ENCODE measurements at regions not wholly inside any gene's neighbourhood (a gene's known extent, or its start where the extent isn't known, plus 50 kb on each side); places are given as distances from the start of the nearest gene placed in this dataset.

GRCh38 chr1:238406098-238406860, 515.6 kb upstream of the ZP4 start:
- Histone ChIP-seq H2AFZ (ENCODE audit: low read depth, low read length) (no peak overlapping the region), H3K4me3 (ENCODE audit: low read length) (no peak overlapping the region), H3K27me3 (ENCODE audit: insufficient read depth, low read depth, low read length) (no peaks in the 10 kb centered on the region), H3K9me2 (ENCODE audit: insufficient read depth, low read length) (no peaks in the 10 kb centered on the region), H3K79me2 (replicated peaks; ENCODE audit: insufficient read depth, low read length) (no peaks in the 10 kb centered on the region), H3K27ac (ENCODE audit: low read length) (no peak overlapping the region), H3F3A (ENCODE audit: insufficient read depth, low read length, poor library complexity, severe bottlenecking) (no peaks in the 10 kb centered on the region), H3K36me3 (ENCODE audit: insufficient read depth, low read length) (no peaks in the 10 kb centered on the region), H3K9me3 (ENCODE audit: low read length) (no peaks in the 10 kb centered on the region), H3K9ac (ENCODE audit: low read length) (no peak overlapping the region), H4K20me1 (ENCODE audit: insufficient read depth) (no peaks in the 10 kb centered on the region), H3K4me2 (ENCODE audit: low read length) (no peak overlapping the region)
- TF ChIP-seq EZH2 (IDR thresholded peaks at IDR 0.05; ENCODE audit: borderline replicate concordance, insufficient read depth, low read length, poor library complexity, severe bottlenecking): no peak
- TF ChIP-seq POLR2AphosphoS5 (IDR thresholded peaks at IDR 0.05): no peak
- no peak for TF ChIP-seq MXI1 (conservative IDR thresholded peaks at IDR 0.05; ENCODE audit: poor library complexity, severe bottlenecking)
- no peak for TF ChIP-seq RAD21 (conservative IDR thresholded peaks at IDR 0.05)
- TF ChIP-seq TAF1 (IDR thresholded peaks at IDR 0.05; ENCODE audit: low read depth): no peak
- no peak for TF ChIP-seq SMC3 (conservative IDR thresholded peaks at IDR 0.05; ENCODE audit: poor library complexity)
- TF ChIP-seq EP300 (conservative IDR thresholded peaks at IDR 0.05; ENCODE audit: poor library complexity, severe bottlenecking): no peak
- TF ChIP-seq REST (IDR thresholded peaks at IDR 0.05; ENCODE audit: borderline replicate concordance): no peak
- TF ChIP-seq, protein P1, sequence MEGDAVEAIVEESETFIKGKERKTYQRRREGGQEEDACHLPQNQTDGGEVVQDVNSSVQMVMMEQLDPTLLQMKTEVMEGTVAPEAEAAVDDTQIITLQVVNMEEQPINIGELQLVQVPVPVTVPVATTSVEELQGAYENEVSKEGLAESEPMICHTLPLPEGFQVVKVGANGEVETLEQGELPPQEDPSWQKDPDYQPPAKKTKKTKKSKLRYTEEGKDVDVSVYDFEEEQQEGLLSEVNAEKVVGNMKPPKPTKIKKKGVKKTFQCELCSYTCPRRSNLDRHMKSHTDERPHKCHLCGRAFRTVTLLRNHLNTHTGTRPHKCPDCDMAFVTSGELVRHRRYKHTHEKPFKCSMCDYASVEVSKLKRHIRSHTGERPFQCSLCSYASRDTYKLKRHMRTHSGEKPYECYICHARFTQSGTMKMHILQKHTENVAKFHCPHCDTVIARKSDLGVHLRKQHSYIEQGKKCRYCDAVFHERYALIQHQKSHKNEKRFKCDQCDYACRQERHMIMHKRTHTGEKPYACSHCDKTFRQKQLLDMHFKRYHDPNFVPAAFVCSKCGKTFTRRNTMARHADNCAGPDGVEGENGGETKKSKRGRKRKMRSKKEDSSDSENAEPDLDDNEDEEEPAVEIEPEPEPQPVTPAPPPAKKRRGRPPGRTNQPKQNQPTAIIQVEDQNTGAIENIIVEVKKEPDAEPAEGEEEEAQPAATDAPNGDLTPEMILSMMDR (IDR thresholded peaks at IDR 0.05; ENCODE audit: poor library complexity, severe bottlenecking): no peak

- H3K36me3 ChIP-seq (ENCODE audit: insufficient read depth, low read length): no peaks in the 10 kb centered on the region
- no peaks in the 10 kb centered on the region for H3K79me2 ChIP-seq (replicated peaks; ENCODE audit: insufficient read depth, low read length)
- no peaks in the 10 kb centered on the region for H3F3A ChIP-seq (ENCODE audit: insufficient read depth, low read length, poor library complexity, severe bottlenecking)
- H3K4me3 ChIP-seq (ENCODE audit: low read length): no peak overlapping the region
- no peak overlapping the region for H3K4me2 ChIP-seq (ENCODE audit: low read length)
- no peak overlapping the region for H3K9ac ChIP-seq (ENCODE audit: low read length)
- H3K27ac ChIP-seq (ENCODE audit: low read length): no peak overlapping the region
- H2AFZ ChIP-seq (ENCODE audit: low read depth, low read length): no peak overlapping the region
- no peaks in the 10 kb centered on the region for H3K9me2 ChIP-seq (ENCODE audit: insufficient read depth, low read length)
- H4K20me1 ChIP-seq (ENCODE audit: insufficient read depth): no peaks in the 10 kb centered on the region
- H3K9me3 ChIP-seq (ENCODE audit: low read length): no peaks in the 10 kb centered on the region
- H3K27me3 ChIP-seq (ENCODE audit: insufficient read depth, low read depth, low read length): no peaks in the 10 kb centered on the region
- no peak for TF ChIP-seq EZH2 (IDR thresholded peaks at IDR 0.05; ENCODE audit: borderline replicate concordance, insufficient read depth, low read length, poor library complexity, severe bottlenecking)
- TF ChIP-seq RAD21 (conservative IDR thresholded peaks at IDR 0.05): no peak
- TF ChIP-seq, protein P1 (IDR thresholded peaks at IDR 0.05; ENCODE audit: poor library complexity, severe bottlenecking): no peak
- no peak for TF ChIP-seq POLR2AphosphoS5 (IDR thresholded peaks at IDR 0.05)
- TF ChIP-seq REST (IDR thresholded peaks at IDR 0.05; ENCODE audit: borderline replicate concordance): no peak
Observed at GRCh38 chr1:238404921-238405320, 514.2 kb upstream of the ZP4 start.

Measured in neural cell (in vitro differentiated cells).